Activated T-helper 17 cell treated with anti-CD3 and anti-CD28 coated beads, Interleukin-2, amount 50 U/mL, for 72 hours (primary cell): ENCODE measurements at regions not wholly inside any gene's neighbourhood (a gene's known extent, or its start where the extent isn't known, plus 50 kb on each side); places are given as distances from the start of the nearest gene placed in this dataset.
"Not testable (repeated sequence)": the region's sequence is repeated elsewhere in the genome, so short reads cannot be mapped to it uniquely, and the experiment has no call there.

Source experiments
- ATAC-seq: fragments of 150-1000 bp; cut with Tn5 transposase; replicated peaks from 2 replicates; pipeline ENCODE4 v1.10.0; 2021; ENCODE audit warnings: mild to moderate bottlenecking, moderate library complexity
- H3K27ac Mint-ChIP-seq: one replicate; pipeline ENCODE4 v1.8.0; 2022; ENCODE audit warnings: mixed read lengths
- H3K27me3 Mint-ChIP-seq: one replicate; pipeline ENCODE4 v1.8.0; 2022; ENCODE audit warnings: mixed read lengths
- H3K36me3 Mint-ChIP-seq: one replicate; pipeline ENCODE4 v1.8.0; 2022; ENCODE audit warnings: low read depth, mild to moderate bottlenecking, mixed read lengths
- H3K4me1 Mint-ChIP-seq: one replicate; pipeline ENCODE4 v1.8.0; 2022; ENCODE audit warnings: mixed read lengths
- H3K4me3 Mint-ChIP-seq: one replicate; pipeline ENCODE4 v1.8.0; 2022; ENCODE audit warnings: mild to moderate bottlenecking, mixed read lengths
- H3K9me3 Mint-ChIP-seq: one replicate; pipeline ENCODE4 v1.8.0; 2022; ENCODE audit warnings: mixed read lengths

- ATAC-seq, result no peak
- Mint-ChIP-seq H3K27me3 (peaks cover 9% of the 10 kb centered on the region), H3K4me1 (no peaks in the 10 kb centered on the region), H3K9me3 (no peaks in the 10 kb centered on the region), H3K4me3 (no peak overlapping the region), H3K36me3 (no peaks in the 10 kb centered on the region), H3K27ac (no peak overlapping the region)
Observed at GRCh38 chr22:47624252-47625012, 862.0 kb downstream of the TBC1D22A start.

- Mint-ChIP-seq H3K4me3 (no peak overlapping the region), H3K27ac (no peak overlapping the region), H3K9me3 (no peaks in the 10 kb centered on the region), H3K36me3 (no peaks in the 10 kb centered on the region), H3K4me1 (no peaks in the 10 kb centered on the region), H3K27me3 (peaks cover 9% of the 10 kb centered on the region)
- ATAC-seq, result no peak
Observed at GRCh38 chr22:47623763-47624148, 861.3 kb downstream of the TBC1D22A start.

GRCh38 chr22:47623066-47623762 is 860.8 kb downstream of the TBC1D22A start:
- H3K4me3 Mint-ChIP-seq, result no peak overlapping the region
- peaks cover 9% of the 10 kb centered on the region for H3K27me3 Mint-ChIP-seq
- H3K36me3 Mint-ChIP-seq, result no peaks in the 10 kb centered on the region
- H3K4me1 Mint-ChIP-seq, result no peaks in the 10 kb centered on the region
- ATAC-seq, result no peak
- H3K9me3 Mint-ChIP-seq, result no peaks in the 10 kb centered on the region
- H3K27ac Mint-ChIP-seq, result no peak overlapping the region

- Mint-ChIP-seq H3K4me3 (no peak overlapping the region), H3K27me3 (peaks cover 9% of the 10 kb centered on the region), H3K4me1 (no peaks in the 10 kb centered on the region), H3K27ac (no peak overlapping the region), H3K36me3 (no peaks in the 10 kb centered on the region), H3K9me3 (no peaks in the 10 kb centered on the region)
- ATAC-seq, result no peak
Observed at GRCh38 chr22:47622541-47622940, 860.1 kb downstream of the TBC1D22A start.

- H3K9me3 Mint-ChIP-seq, result no peaks in the 10 kb centered on the region
- peaks cover 9% of the 10 kb centered on the region for H3K27me3 Mint-ChIP-seq
- no peaks in the 10 kb centered on the region for H3K4me1 Mint-ChIP-seq
- H3K36me3 Mint-ChIP-seq, result no peaks in the 10 kb centered on the region
- no peak for ATAC-seq
- H3K27ac Mint-ChIP-seq, result no peak overlapping the region
- no peak overlapping the region for H3K4me3 Mint-ChIP-seq
Observed at GRCh38 chr22:47621253-47621652, 858.8 kb downstream of the TBC1D22A start.

GRCh38 chr22:47620391-47620790 is 857.9 kb downstream of the TBC1D22A start:
- no peaks in the 10 kb centered on the region for H3K36me3 Mint-ChIP-seq
- H3K27ac Mint-ChIP-seq, result no peak overlapping the region
- H3K9me3 Mint-ChIP-seq, result no peaks in the 10 kb centered on the region
- ATAC-seq, result no peak
- H3K4me1 Mint-ChIP-seq, result no peaks in the 10 kb centered on the region
- peaks cover 9% of the 10 kb centered on the region for H3K27me3 Mint-ChIP-seq
- H3K4me3 Mint-ChIP-seq, result no peak overlapping the region

- no peak for ATAC-seq
- H3K27ac Mint-ChIP-seq, result no peak overlapping the region
- H3K4me1 Mint-ChIP-seq, result no peaks in the 10 kb centered on the region
- peaks cover 9% of the 10 kb centered on the region for H3K27me3 Mint-ChIP-seq
- no peak overlapping the region for H3K4me3 Mint-ChIP-seq
- H3K36me3 Mint-ChIP-seq, result no peaks in the 10 kb centered on the region
- H3K9me3 Mint-ChIP-seq, result no peaks in the 10 kb centered on the region
Observed at GRCh38 chr22:47619631-47620030, 857.2 kb downstream of the TBC1D22A start.

GRCh38 chr22:47618180-47619010 is 855.9 kb downstream of the TBC1D22A start:
- H3K4me1 Mint-ChIP-seq, result no peaks in the 10 kb centered on the region
- no peaks in the 10 kb centered on the region for H3K9me3 Mint-ChIP-seq
- no peak for ATAC-seq
- H3K36me3 Mint-ChIP-seq, result no peaks in the 10 kb centered on the region
- peaks cover 9% of the 10 kb centered on the region for H3K27me3 Mint-ChIP-seq
- no peak overlapping the region for H3K4me3 Mint-ChIP-seq
- H3K27ac Mint-ChIP-seq, result no peak overlapping the region

GRCh38 chr22:47617186-47617585 is 854.7 kb downstream of the TBC1D22A start:
- peaks cover 4% of the 10 kb centered on the region for H3K27me3 Mint-ChIP-seq
- no peak for ATAC-seq
- H3K9me3 Mint-ChIP-seq, result no peaks in the 10 kb centered on the region
- H3K4me3 Mint-ChIP-seq, result no peak overlapping the region
- no peaks in the 10 kb centered on the region for H3K4me1 Mint-ChIP-seq
- no peak overlapping the region for H3K27ac Mint-ChIP-seq
- no peaks in the 10 kb centered on the region for H3K36me3 Mint-ChIP-seq

GRCh38 chr22:47616396-47617020 is 854.1 kb downstream of the TBC1D22A start:
- H3K4me3 Mint-ChIP-seq, result no peak overlapping the region
- H3K27ac Mint-ChIP-seq, result no peak overlapping the region
- peaks cover 4% of the 10 kb centered on the region for H3K27me3 Mint-ChIP-seq
- no peak for ATAC-seq
- no peaks in the 10 kb centered on the region for H3K36me3 Mint-ChIP-seq
- no peaks in the 10 kb centered on the region for H3K9me3 Mint-ChIP-seq
- H3K4me1 Mint-ChIP-seq, result no peaks in the 10 kb centered on the region

- no peaks in the 10 kb centered on the region for H3K9me3 Mint-ChIP-seq
- H3K4me3 Mint-ChIP-seq, result no peak overlapping the region
- no peak for ATAC-seq
- H3K4me1 Mint-ChIP-seq, result no peaks in the 10 kb centered on the region
- no peaks in the 10 kb centered on the region for H3K27me3 Mint-ChIP-seq
- no peak overlapping the region for H3K27ac Mint-ChIP-seq
- H3K36me3 Mint-ChIP-seq, result no peaks in the 10 kb centered on the region
Observed at GRCh38 chr22:47615051-47615450, 852.6 kb downstream of the TBC1D22A start.

GRCh38 chr22:47613606-47614350 is 851.3 kb downstream of the TBC1D22A start:
- no peak for ATAC-seq
- no peaks in the 10 kb centered on the region for H3K4me1 Mint-ChIP-seq
- peaks cover 5% of the 10 kb centered on the region for H3K27me3 Mint-ChIP-seq
- H3K27ac Mint-ChIP-seq, result no peak overlapping the region
- H3K4me3 Mint-ChIP-seq, result no peak overlapping the region
- H3K9me3 Mint-ChIP-seq, result peaks cover 5% of the 10 kb centered on the region
- no peaks in the 10 kb centered on the region for H3K36me3 Mint-ChIP-seq

- H3K4me3 Mint-ChIP-seq, H3K27me3 Mint-ChIP-seq, H3K27ac Mint-ChIP-seq, H3K9me3 Mint-ChIP-seq, H3K4me1 Mint-ChIP-seq, H3K36me3 Mint-ChIP-seq, ATAC-seq: not testable (repeated sequence)
Observed at GRCh38 chr22:47613181-47613580, 850.7 kb downstream of the TBC1D22A start.
